K562 (cell line): ENCODE measurements at regions not wholly inside any gene's neighbourhood (a gene's known extent, or its start where the extent isn't known, plus 50 kb on each side); places are given as distances from the start of the nearest gene placed in this dataset.

Experiments used
- ATAC-seq: fragments of 200-7000 bp; cut with Tn5 transposase; 3 replicates; pipeline ENCODE4 v1.9.1; 2020; ENCODE audit warnings: moderate library complexity
- BruUV-seq: library from RNA; stranded (reverse); fragments of 400-500 nt; replicated peaks from 2 replicates; lab custom pipeline; 2021; lab: Mats Ljungman, UMichigan
- CTCF ChIA-PET: fragments of 300-600 bp; formaldehyde crosslinking; extraction: SDS; loops from one replicate; lab custom pipeline; 2021; ENCODE audit warnings: low intra/inter-chr PET ratio; lab: Yijun Ruan, JAX
- POLR2A ChIA-PET: fragments of 300-600, 350-650 bp; sonication (Branson Sonifier 250); formaldehyde crosslinking; extraction: SDS; loops from one replicate; lab custom pipeline; 2021; ENCODE audit warnings: antibody characterized with exemption, inconsistent platforms; lab: Yijun Ruan, JAX
- DNase-seq, 4 experiments: peaks; one replicate each; pipeline versions ENCODE4 v3.0.0 to v3.0.0-alpha.2; 2011 to 2018; ENCODE audit warnings: low spot score in 3 of 4, mixed read lengths in 3 of 4; ENCODE audit errors: extremely low read depth in 1 of 4
- FAIRE-seq: peaks from 2 replicates; lab custom pipeline; 2011; peaks lifted over from hg19 to GRCh38; lab: Jason Lieb, UNC
- H2AFZ ChIP-seq: 2 replicates; pipeline ENCODE4 v1.6.0; 2011; ENCODE audit warnings: low read depth, low read length, control low read depth, inconsistent platforms
- H3K27ac ChIP-seq: fragments of 200-600 bp; 3 replicates; pipeline ENCODE4 v1.8.0; 2011; ENCODE audit warnings: low read depth, mild to moderate bottlenecking, control low read depth, inconsistent platforms, low read length, moderate library complexity, mixed read lengths; ENCODE audit errors: extremely low read depth
- H3K27me3 ChIP-seq, 2 experiments: fragments of 300-600 bp in 1 of 2; 2 replicates in 1 of 2; 3 replicates in 1 of 2; pipeline versions ENCODE4 v1.6.0 to v1.8.0; 2011; ENCODE audit warnings: inconsistent platforms in 2 of 2, low read length in 2 of 2, mild to moderate bottlenecking in 1 of 2, mixed read lengths in 1 of 2, moderate library complexity in 1 of 2; ENCODE audit not compliant: control insufficient read depth in 2 of 2, insufficient read depth in 2 of 2
- H3K36me3 ChIP-seq: fragments of 300-600 bp; 3 replicates; pipeline ENCODE4 v1.8.0; 2011; ENCODE audit warnings: mild to moderate bottlenecking, low read length, inconsistent platforms; ENCODE audit not compliant: control insufficient read depth, insufficient read depth
- H3K4me1 ChIP-seq, 2 experiments: fragments of 200-600 bp in 1 of 2; replicated peaks in 1 of 2; 2 replicates in 1 of 2; 3 replicates in 1 of 2; pipeline versions ENCODE4 v1.5.1 to v1.8.0; 2011; ENCODE audit warnings: inconsistent platforms in 2 of 2, low read length in 2 of 2, mild to moderate bottlenecking in 1 of 2, mixed read lengths in 1 of 2, moderate library complexity in 1 of 2; ENCODE audit not compliant: control insufficient read depth in 2 of 2, insufficient read depth in 2 of 2
- H3K4me2 ChIP-seq: 2 replicates; pipeline ENCODE4 v1.6.1; 2011; ENCODE audit warnings: low read length, control low read depth, inconsistent platforms, mixed read lengths; ENCODE audit not compliant: insufficient read depth
- H3K4me3 ChIP-seq: fragments of 200-600 bp; sonication (generic), shearing (Covaris generic); 2 replicates; pipeline ENCODE4 v1.5.1; 2016; ENCODE audit warnings: control low read depth, inconsistent platforms
- H3K79me2 ChIP-seq: fragments of 200-600 bp; 3 replicates; pipeline ENCODE4 v1.8.0; 2011; ENCODE audit warnings: low read length, inconsistent platforms; ENCODE audit not compliant: control insufficient read depth, insufficient read depth
- H3K9ac ChIP-seq, 2 experiments: 2 replicates each; pipeline versions ENCODE4 v1.6.0 to v1.6.1; 2011; ENCODE audit warnings: low read depth in 2 of 2, low read length in 2 of 2, control low read depth in 1 of 2, inconsistent platforms in 1 of 2, mild to moderate bottlenecking in 1 of 2, mixed read lengths in 1 of 2; ENCODE audit not compliant: insufficient read depth in 1 of 2
- H3K9me1 ChIP-seq: one replicate; pipeline ENCODE4 v1.6.0; 2011; ENCODE audit warnings: inconsistent platforms, mild to moderate bottlenecking, low read length, moderate library complexity; ENCODE audit not compliant: control insufficient read depth, insufficient read depth
- H3K9me3 ChIP-seq: replicated peaks from 2 replicates; pipeline ENCODE4 v1.5.1; 2011; ENCODE audit warnings: low read depth, low read length, inconsistent platforms; ENCODE audit not compliant: control insufficient read depth, insufficient read depth
- H4K20me1 ChIP-seq: replicated peaks from 2 replicates; pipeline ENCODE4 v1.6.1; 2011; ENCODE audit warnings: low read length, inconsistent platforms, mixed read lengths; ENCODE audit not compliant: control insufficient read depth, insufficient read depth
- CBFA2T3 ChIP-seq: fragments of 450-650 bp; IDR thresholded peaks from 2 replicates; pipeline ENCODE4 v1.6.1; 2017
- DEAF1 ChIP-seq: fragments of 450-650 bp; formaldehyde crosslinking; IDR thresholded peaks from 2 replicates; pipeline ENCODE4 v1.4.0; 2020; ENCODE audit warnings: mild to moderate bottlenecking, moderate library complexity
- HDAC3 ChIP-seq: fragments of 450-650 bp; IDR thresholded peaks from 2 replicates; pipeline ENCODE4 v1.6.1; 2018; ENCODE audit warnings: borderline replicate concordance, mild to moderate bottlenecking, moderate library complexity; ENCODE audit not compliant: partially characterized antibody
- MTA1 ChIP-seq: fragments of 450-650 bp; IDR thresholded peaks from 2 replicates; pipeline ENCODE4 v1.6.1; 2017; ENCODE audit warnings: borderline replicate concordance
- NCOR1 ChIP-seq: fragments of 450-650 bp; IDR thresholded peaks from 2 replicates; pipeline ENCODE4 v1.6.1; 2016; ENCODE audit warnings: mild to moderate bottlenecking, moderate library complexity
- NFIC ChIP-seq: fragments of 450-650 bp; IDR thresholded peaks from 2 replicates; pipeline ENCODE4 v1.6.1; 2017; ENCODE audit warnings: mild to moderate bottlenecking, inconsistent platforms
- RAD21 ChIP-seq, 2 experiments: fragments of 250-450 bp in 1 of 2; fragments of 450-650 bp in 1 of 2; sonication (Bioruptor Pico) in 1 of 2; formaldehyde crosslinking in 1 of 2; IDR thresholded peaks in 1 of 2; conservative IDR thresholded peaks in 1 of 2; 2 replicates each; pipeline versions ENCODE4 v1.4.0 to v1.8.0; 2020 to 2022; ENCODE audit warnings: mild to moderate bottlenecking in 2 of 2, moderate library complexity in 1 of 2
- TAL1 ChIP-seq: fragments of 450-650 bp; IDR thresholded peaks from 2 replicates; pipeline ENCODE4 v1.6.1; 2016; ENCODE audit warnings: mild to moderate bottlenecking
- TCF3 ChIP-seq: sonication (generic); formaldehyde crosslinking; IDR thresholded peaks from 2 replicates; pipeline ENCODE4 v1.4.0; 2020; ENCODE audit warnings: mild to moderate bottlenecking, missing genetic modification reagents
- ZNF140 ChIP-seq: fragments of 250-450 bp; sonication (Bioruptor Pico); IDR thresholded peaks from 2 replicates; pipeline ENCODE4 v1.8.0; 2021; ENCODE audit warnings: moderate library complexity, mild to moderate bottlenecking, inconsistent platforms
- ZNF224 ChIP-seq: sonication (generic); formaldehyde crosslinking; IDR thresholded peaks from 2 replicates; pipeline ENCODE4 v1.8.0; 2022; ENCODE audit warnings: mild to moderate bottlenecking, missing genetic modification reagents
- WGBS: fragments of 100-300 bp; shearing (Covaris generic); methylation state at CpG from one replicate; pipeline ENCODE4 v1.1.6; 2016; ENCODE audit warnings: low coverage, mixed read lengths; ENCODE audit not compliant: insufficient coverage; ENCODE audit errors: missing lambda C conversion rate; 5-methylcytosine and 5-hydroxymethylcytosine counted together
- in situ Hi-C: fragments of 300-500 bp; cut with MboI; formaldehyde crosslinking; loops from 4 replicates; pipeline ENCODE4 v1.15.0; 2018; ENCODE audit warnings: inconsistent platforms, mixed read lengths
- intact Hi-C: fragments of 100-400 bp; cut with micrococcal nuclease; formaldehyde crosslinking; loops from 2 replicates; pipeline ENCODE4 v1.14.2; 2022

- TF ChIP-seq RAD21 (CRISPR knock-in tag; conservative IDR thresholded peaks at IDR 0.05 in 1 of 2, IDR thresholded peaks at IDR 0.05 in 1 of 2) (peak; percentile 69 to 70), DEAF1 (CRISPR knock-in tag) (peak; percentile 64), MTA1 (no peak)
These were observed 177.9 kb downstream of the RPS24 start (continued) for GRCh38 chr10:78211561-78212051.

GRCh38 chr10:78212060-78212785 is 178.6 kb downstream of the RPS24 start:
- ATAC-seq = peak; percentile 53
- POLR2A ChIA-PET = interaction anchor here (0.7 kb wide), 1 partner anchor 27 kb away, joined by 3 read pairs; no protein-coding TSS in a partner anchor
- 4% methylated on average over 10 of the region's 10 CpGs for WGBS
- Histone ChIP-seq H2AFZ (no peak overlapping the region), H3K9me1 (no peaks in the 10 kb centered on the region), H3K79me2 (no peaks in the 10 kb centered on the region), H3K27ac (no peak overlapping the region), H3K9me3 (no peaks in the 10 kb centered on the region), H3K4me1 (no peaks in the 10 kb centered on the region), H3K27me3 (peaks cover 6 to 39% of the 10 kb centered on the region in 2 experiments; a peak in 4 of 5 replicates), H3K4me3 (no peak overlapping the region), H3K9ac (no peak overlapping the region), H4K20me1 (no peaks in the 10 kb centered on the region; the same call in none of the 2 replicates), H3K36me3 (no peaks in the 10 kb centered on the region), H3K4me2 (no peak overlapping the region)
- intact Hi-C loops (loop anchor here (10.0 kb wide), 2 partner anchors 443 to 983 kb away; no protein-coding TSS in a partner anchor), in situ Hi-C loops (no loop called here)
- DNase-seq = peak in 1 of 4 experiments; percentile 13
- FAIRE-seq = no peak
- BruUV-seq = no TSS peak
- CTCF ChIA-PET = interaction anchor here (0.6 to 1.5 kb wide), 3 partner anchors 91 to 99 kb away, joined by 3 to 9 read pairs (median 8); no protein-coding TSS in a partner anchor
- TF ChIP-seq ZNF140 (no peak), NCOR1 (peak; percentile 16; the same call in 1 of the 2 replicates), TAL1 (0 out of 2 replicates have a peak, but pooled peaks have one; percentile 39), ZNF224 (CRISPR knock-in tag) (no peak), CBFA2T3 (peak; percentile 63), HDAC3 (no peak), NFIC (peak; percentile 47), TCF3 (peak; percentile 40; the same call in 1 of the 2 replicates)
